ENCODE measurements at regions not wholly inside any gene's neighbourhood (a gene's known extent, or its start where the extent isn't known, plus 50 kb on each side); places are given as distances from the start of the nearest gene placed in this dataset.

DNA sequence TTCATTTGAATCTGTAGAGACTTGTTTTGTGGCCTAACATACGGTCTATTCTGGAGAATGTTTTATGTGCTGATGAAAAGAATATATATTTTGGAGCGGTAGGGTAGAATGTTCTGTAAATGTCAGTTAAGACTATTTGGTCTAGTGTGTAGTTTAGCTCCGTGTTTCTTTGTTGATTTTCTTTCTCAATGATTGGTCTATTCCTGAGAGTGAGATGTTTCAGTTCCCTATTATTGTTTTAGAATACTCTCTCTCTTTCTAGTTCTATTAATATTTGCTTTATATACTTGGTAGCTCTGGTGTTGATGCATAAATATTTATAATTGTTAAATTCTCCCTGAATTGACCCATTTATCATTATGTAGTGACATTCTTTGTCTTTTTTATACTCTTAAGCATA, 236.5 kb downstream of the GLUD2 start:
- H3K9ac ChIP-seq (ENCODE audit: low read depth in 1 of 2, low read length in 2 of 2) = no peak overlapping the region
- no peak overlapping the region for H3K4me3 ChIP-seq (ENCODE audit: low read depth in 1 of 3, low read length in 3 of 3)
- no peak for TF ChIP-seq NR2F2 (IDR thresholded peaks at IDR 0.05)
- H3K9me3 ChIP-seq (ENCODE audit: control insufficient read depth in 4 of 4, low read length in 3 of 4) = peaks cover 0 to 4% (median 0%) of the 10 kb centered on the region in 4 donors
- DNase-seq (ENCODE audit: low spot score) = no peak
- H3K36me3 ChIP-seq (ENCODE audit: control insufficient read depth in 4 of 4, insufficient read depth in 3 of 4, low read depth in 1 of 4, low read length in 3 of 4) = no peaks in the 10 kb centered on the region
- no peak overlapping the region for H3K27ac ChIP-seq (ENCODE audit: low read depth in 1 of 2, low read length in 2 of 2)
- no peaks in the 10 kb centered on the region for H3K27me3 ChIP-seq (ENCODE audit: control insufficient read depth in 4 of 4, insufficient read depth in 4 of 4, low read length in 3 of 4)
- no peaks in the 10 kb centered on the region for H3K4me1 ChIP-seq (ENCODE audit: control insufficient read depth in 4 of 4, insufficient read depth in 4 of 4, low read length in 3 of 4)
- 83% methylated on average over 3 of the region's 3 CpGs for WGBS

DNA sequence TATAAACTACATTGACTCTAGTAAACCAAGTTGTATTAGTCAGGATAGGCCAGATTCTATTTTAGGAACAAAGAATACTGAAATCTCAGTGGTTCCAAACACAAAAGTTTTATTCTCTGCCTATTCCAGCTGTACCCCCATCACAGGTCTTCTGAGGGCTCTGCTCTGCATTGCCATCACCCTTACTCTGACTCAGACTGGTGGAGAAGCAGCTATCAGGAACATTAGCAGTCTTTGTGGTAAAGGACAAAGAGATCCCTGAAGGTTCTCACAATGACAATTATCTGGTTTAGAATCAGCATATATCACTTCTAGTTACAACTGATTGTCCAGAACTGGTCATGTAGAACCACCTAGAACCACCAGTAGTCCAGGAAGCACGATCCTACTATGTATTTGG, 251.1 kb downstream of the GLUD2 start:
- Histone ChIP-seq H3K9me3 (ENCODE audit: control insufficient read depth in 4 of 4, low read length in 3 of 4) (no peaks in the 10 kb centered on the region), H3K27ac (ENCODE audit: low read depth in 1 of 2, low read length in 2 of 2) (no peak overlapping the region), H3K4me1 (ENCODE audit: control insufficient read depth in 4 of 4, insufficient read depth in 4 of 4, low read length in 3 of 4) (no peaks in the 10 kb centered on the region), H3K27me3 (ENCODE audit: control insufficient read depth in 4 of 4, insufficient read depth in 4 of 4, low read length in 3 of 4) (no peaks in the 10 kb centered on the region), H3K9ac (ENCODE audit: low read depth in 1 of 2, low read length in 2 of 2) (no peak overlapping the region), H3K4me3 (ENCODE audit: low read depth in 1 of 3, low read length in 3 of 3) (no peak overlapping the region), H3K36me3 (ENCODE audit: control insufficient read depth in 4 of 4, insufficient read depth in 3 of 4, low read depth in 1 of 4, low read length in 3 of 4) (no peaks in the 10 kb centered on the region)
- no peak for DNase-seq (ENCODE audit: low spot score)
- TF ChIP-seq EGR1 (IDR thresholded peaks at IDR 0.05; ENCODE audit: low read depth in 2 of 2) (no peak), HNF4A (conservative IDR thresholded peaks at IDR 0.05) (no peak), TAF1 (conservative IDR thresholded peaks at IDR 0.05) (no peak), RAD21 (IDR thresholded peaks at IDR 0.05) (no peak), GABPA (IDR thresholded peaks at IDR 0.05 in 1 of 2, conservative IDR thresholded peaks at IDR 0.05 in 1 of 2) (no peak), YY1 (IDR thresholded peaks at IDR 0.05) (no peak), RXRA (IDR thresholded peaks at IDR 0.05) (no peak), FOXA2 (IDR thresholded peaks at IDR 0.05) (no peak), FOXA1 (IDR thresholded peaks at IDR 0.05) (no peak)
- TF ChIP-seq, protein P1, sequence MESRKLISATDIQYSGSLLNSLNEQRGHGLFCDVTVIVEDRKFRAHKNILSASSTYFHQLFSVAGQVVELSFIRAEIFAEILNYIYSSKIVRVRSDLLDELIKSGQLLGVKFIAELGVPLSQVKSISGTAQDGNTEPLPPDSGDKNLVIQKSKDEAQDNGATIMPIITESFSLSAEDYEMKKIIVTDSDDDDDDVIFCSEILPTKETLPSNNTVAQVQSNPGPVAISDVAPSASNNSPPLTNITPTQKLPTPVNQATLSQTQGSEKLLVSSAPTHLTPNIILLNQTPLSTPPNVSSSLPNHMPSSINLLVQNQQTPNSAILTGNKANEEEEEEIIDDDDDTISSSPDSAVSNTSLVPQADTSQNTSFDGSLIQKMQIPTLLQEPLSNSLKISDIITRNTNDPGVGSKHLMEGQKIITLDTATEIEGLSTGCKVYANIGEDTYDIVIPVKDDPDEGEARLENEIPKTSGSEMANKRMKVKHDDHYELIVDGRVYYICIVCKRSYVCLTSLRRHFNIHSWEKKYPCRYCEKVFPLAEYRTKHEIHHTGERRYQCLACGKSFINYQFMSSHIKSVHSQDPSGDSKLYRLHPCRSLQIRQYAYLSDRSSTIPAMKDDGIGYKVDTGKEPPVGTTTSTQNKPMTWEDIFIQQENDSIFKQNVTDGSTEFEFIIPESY (IDR thresholded peaks at IDR 0.05) = no peak
- TF ChIP-seq, protein P2, sequence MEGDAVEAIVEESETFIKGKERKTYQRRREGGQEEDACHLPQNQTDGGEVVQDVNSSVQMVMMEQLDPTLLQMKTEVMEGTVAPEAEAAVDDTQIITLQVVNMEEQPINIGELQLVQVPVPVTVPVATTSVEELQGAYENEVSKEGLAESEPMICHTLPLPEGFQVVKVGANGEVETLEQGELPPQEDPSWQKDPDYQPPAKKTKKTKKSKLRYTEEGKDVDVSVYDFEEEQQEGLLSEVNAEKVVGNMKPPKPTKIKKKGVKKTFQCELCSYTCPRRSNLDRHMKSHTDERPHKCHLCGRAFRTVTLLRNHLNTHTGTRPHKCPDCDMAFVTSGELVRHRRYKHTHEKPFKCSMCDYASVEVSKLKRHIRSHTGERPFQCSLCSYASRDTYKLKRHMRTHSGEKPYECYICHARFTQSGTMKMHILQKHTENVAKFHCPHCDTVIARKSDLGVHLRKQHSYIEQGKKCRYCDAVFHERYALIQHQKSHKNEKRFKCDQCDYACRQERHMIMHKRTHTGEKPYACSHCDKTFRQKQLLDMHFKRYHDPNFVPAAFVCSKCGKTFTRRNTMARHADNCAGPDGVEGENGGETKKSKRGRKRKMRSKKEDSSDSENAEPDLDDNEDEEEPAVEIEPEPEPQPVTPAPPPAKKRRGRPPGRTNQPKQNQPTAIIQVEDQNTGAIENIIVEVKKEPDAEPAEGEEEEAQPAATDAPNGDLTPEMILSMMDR (IDR thresholded peaks at IDR 0.05; ENCODE audit: low read depth, low read length, missing input control) = no peak
- TF ChIP-seq, protein P3, sequence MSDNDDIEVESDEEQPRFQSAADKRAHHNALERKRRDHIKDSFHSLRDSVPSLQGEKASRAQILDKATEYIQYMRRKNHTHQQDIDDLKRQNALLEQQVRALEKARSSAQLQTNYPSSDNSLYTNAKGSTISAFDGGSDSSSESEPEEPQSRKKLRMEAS (IDR thresholded peaks at IDR 0.05) = no peak
- TF ChIP-seq, protein P4, sequence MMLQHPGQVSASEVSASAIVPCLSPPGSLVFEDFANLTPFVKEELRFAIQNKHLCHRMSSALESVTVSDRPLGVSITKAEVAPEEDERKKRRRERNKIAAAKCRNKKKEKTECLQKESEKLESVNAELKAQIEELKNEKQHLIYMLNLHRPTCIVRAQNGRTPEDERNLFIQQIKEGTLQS (IDR thresholded peaks at IDR 0.05) = no peak
- TF ChIP-seq, protein P5, sequence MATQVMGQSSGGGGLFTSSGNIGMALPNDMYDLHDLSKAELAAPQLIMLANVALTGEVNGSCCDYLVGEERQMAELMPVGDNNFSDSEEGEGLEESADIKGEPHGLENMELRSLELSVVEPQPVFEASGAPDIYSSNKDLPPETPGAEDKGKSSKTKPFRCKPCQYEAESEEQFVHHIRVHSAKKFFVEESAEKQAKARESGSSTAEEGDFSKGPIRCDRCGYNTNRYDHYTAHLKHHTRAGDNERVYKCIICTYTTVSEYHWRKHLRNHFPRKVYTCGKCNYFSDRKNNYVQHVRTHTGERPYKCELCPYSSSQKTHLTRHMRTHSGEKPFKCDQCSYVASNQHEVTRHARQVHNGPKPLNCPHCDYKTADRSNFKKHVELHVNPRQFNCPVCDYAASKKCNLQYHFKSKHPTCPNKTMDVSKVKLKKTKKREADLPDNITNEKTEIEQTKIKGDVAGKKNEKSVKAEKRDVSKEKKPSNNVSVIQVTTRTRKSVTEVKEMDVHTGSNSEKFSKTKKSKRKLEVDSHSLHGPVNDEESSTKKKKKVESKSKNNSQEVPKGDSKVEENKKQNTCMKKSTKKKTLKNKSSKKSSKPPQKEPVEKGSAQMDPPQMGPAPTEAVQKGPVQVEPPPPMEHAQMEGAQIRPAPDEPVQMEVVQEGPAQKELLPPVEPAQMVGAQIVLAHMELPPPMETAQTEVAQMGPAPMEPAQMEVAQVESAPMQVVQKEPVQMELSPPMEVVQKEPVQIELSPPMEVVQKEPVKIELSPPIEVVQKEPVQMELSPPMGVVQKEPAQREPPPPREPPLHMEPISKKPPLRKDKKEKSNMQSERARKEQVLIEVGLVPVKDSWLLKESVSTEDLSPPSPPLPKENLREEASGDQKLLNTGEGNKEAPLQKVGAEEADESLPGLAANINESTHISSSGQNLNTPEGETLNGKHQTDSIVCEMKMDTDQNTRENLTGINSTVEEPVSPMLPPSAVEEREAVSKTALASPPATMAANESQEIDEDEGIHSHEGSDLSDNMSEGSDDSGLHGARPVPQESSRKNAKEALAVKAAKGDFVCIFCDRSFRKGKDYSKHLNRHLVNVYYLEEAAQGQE (IDR thresholded peaks at IDR 0.05) = no peak
- WGBS = 88% methylated on average over 1 of the region's 1 CpG
